Amniotic epithelial cell (primary cell): ENCODE measurements at regions not wholly inside any gene's neighbourhood (a gene's known extent, or its start where the extent isn't known, plus 50 kb on each side); places are given as distances from the start of the nearest gene placed in this dataset.

Source experiments
- DNase-seq: peaks from one replicate; pipeline ENCODE4 v3.0.0-alpha.2; 2010; ENCODE audit warnings: low read depth

- no peak for DNase-seq
Observed at GRCh38 chr2:22832196-22832595, 552.8 kb upstream of the KLHL29 start.

GRCh38 chr2:22838461-22838860 lies 546.5 kb upstream of the KLHL29 start:
- no peak for DNase-seq

GRCh38 chr2:22842205-22842869 lies 542.6 kb upstream of the KLHL29 start:
- DNase-seq = no peak

GRCh38 chr2:22843919-22844537 lies 541.0 kb upstream of the KLHL29 start:
- DNase-seq = no peak

GRCh38 chr2:22850310-22850709 lies 534.7 kb upstream of the KLHL29 start:
- no peak for DNase-seq

- DNase-seq = no peak
Observed at GRCh38 chr2:22854588-22854987, 530.4 kb upstream of the KLHL29 start.

- DNase-seq = no peak
Observed at GRCh38 chr2:22855081-22855480, 529.9 kb upstream of the KLHL29 start.

- no peak for DNase-seq
Observed at GRCh38 chr2:22855761-22856184, 529.2 kb upstream of the KLHL29 start.

- DNase-seq = no peak
Observed at GRCh38 chr2:22867973-22868372, 517.0 kb upstream of the KLHL29 start.

GRCh38 chr2:22878121-22878520 lies 506.9 kb upstream of the KLHL29 start:
- DNase-seq = no peak

GRCh38 chr2:22879009-22879863 lies 505.7 kb upstream of the KLHL29 start:
- no peak for DNase-seq

- no peak for DNase-seq
Observed at GRCh38 chr2:22880161-22880560, 504.8 kb upstream of the KLHL29 start.

- no peak for DNase-seq
Observed at GRCh38 chr2:22882011-22882410, 503.0 kb upstream of the KLHL29 start.

GRCh38 chr2:22882643-22883042 lies 502.3 kb upstream of the KLHL29 start:
- DNase-seq = no peak

- no peak for DNase-seq
Observed at GRCh38 chr2:22883054-22883453, 501.9 kb upstream of the KLHL29 start.

GRCh38 chr2:22885245-22885644 lies 499.7 kb upstream of the KLHL29 start:
- no peak for DNase-seq

GRCh38 chr2:22887426-22887825 lies 497.6 kb upstream of the KLHL29 start:
- no peak for DNase-seq

- no peak for DNase-seq
Observed at GRCh38 chr2:22887845-22888244, 497.1 kb upstream of the KLHL29 start.

GRCh38 chr2:22890132-22890531 lies 494.8 kb upstream of the KLHL29 start:
- no peak for DNase-seq

GRCh38 chr2:22893761-22894517 lies 491.0 kb upstream of the KLHL29 start:
- DNase-seq = no peak

- no peak for DNase-seq
Observed at GRCh38 chr2:22894761-22895160, 490.2 kb upstream of the KLHL29 start.

- DNase-seq = no peak
Observed at GRCh38 chr2:22897428-22897827, 487.6 kb upstream of the KLHL29 start.
